Duodenal mucosa (tissue), 2 donors: ENCODE measurements at regions not wholly inside any gene's neighbourhood (a gene's known extent, or its start where the extent isn't known, plus 50 kb on each side); places are given as distances from the start of the nearest gene placed in this dataset.
"Not testable (repeated sequence)": the region's sequence is repeated elsewhere in the genome, so short reads cannot be mapped to it uniquely, and the experiment has no call there.

ENCODE experiments used
- H3K27ac ChIP-seq: one replicate; pipeline ENCODE4 v1.7.0; 2013; ENCODE audit warnings: low read depth, low read length
- H3K27me3 ChIP-seq, 2 donors: one replicate each; pipeline ENCODE4 v1.7.0; 2013; ENCODE audit warnings: low read length in 2 of 2, control low read depth in 1 of 2; ENCODE audit not compliant: insufficient read depth in 2 of 2, control insufficient read depth in 1 of 2
- H3K36me3 ChIP-seq, 2 donors: one replicate each; pipeline ENCODE4 v1.7.0; 2013; ENCODE audit warnings: low read length in 2 of 2, control low read depth in 1 of 2; ENCODE audit not compliant: insufficient read depth in 2 of 2, control insufficient read depth in 1 of 2
- H3K4me1 ChIP-seq, 2 donors: one replicate each; pipeline ENCODE4 v1.7.0; 2013; ENCODE audit warnings: low read length in 2 of 2, control low read depth in 1 of 2; ENCODE audit not compliant: insufficient read depth in 2 of 2, control insufficient read depth in 1 of 2
- H3K4me3 ChIP-seq, 2 donors: one replicate each; pipeline ENCODE4 v1.7.0; 2013; ENCODE audit warnings: low read length in 2 of 2, low read depth in 1 of 2
- H3K9ac ChIP-seq, 2 donors: one replicate each; pipeline ENCODE4 v1.7.0; 2013; ENCODE audit warnings: low read length in 2 of 2, low read depth in 1 of 2
- H3K9me3 ChIP-seq, 2 donors: one replicate each; pipeline ENCODE4 v1.7.0; 2013; ENCODE audit warnings: low read length in 2 of 2, control low read depth in 1 of 2; ENCODE audit not compliant: control insufficient read depth in 1 of 2

GRCh38 chr10:15432266-15432665 lies 61.2 kb upstream of the FAM171A1 start:
- Histone ChIP-seq H3K4me3 (no peak overlapping the region), H3K9me3 (no peaks in the 10 kb centered on the region), H3K36me3 (no peaks in the 10 kb centered on the region), H3K9ac (no peak overlapping the region), H3K27ac (no peak overlapping the region), H3K4me1 (peaks cover 0 to 7% of the 10 kb centered on the region in 2 donors), H3K27me3 (no peaks in the 10 kb centered on the region)

GRCh38 chr10:15430969-15431771 lies 60.1 kb upstream of the FAM171A1 start:
- H3K36me3 ChIP-seq: no peaks in the 10 kb centered on the region
- no peaks in the 10 kb centered on the region for H3K27me3 ChIP-seq
- peaks cover 0 to 7% of the 10 kb centered on the region in 2 donors for H3K4me1 ChIP-seq
- no peaks in the 10 kb centered on the region for H3K9me3 ChIP-seq
- H3K9ac ChIP-seq: no peak overlapping the region
- no peak overlapping the region for H3K4me3 ChIP-seq
- no peak overlapping the region for H3K27ac ChIP-seq

GRCh38 chr10:15428681-15429080 lies 57.6 kb upstream of the FAM171A1 start:
- Histone ChIP-seq H3K9me3 (no peaks in the 10 kb centered on the region), H3K4me1 (no peaks in the 10 kb centered on the region), H3K9ac (no peak overlapping the region), H3K27me3 (no peaks in the 10 kb centered on the region), H3K4me3 (no peak overlapping the region), H3K36me3 (no peaks in the 10 kb centered on the region), H3K27ac (no peak overlapping the region)

- H3K9ac ChIP-seq: no peak overlapping the region
- no peaks in the 10 kb centered on the region for H3K4me1 ChIP-seq
Measured at GRCh38 chr10:15427843-15428414, 56.8 kb upstream of the FAM171A1 start.

GRCh38 chr10:15426558-15426957 lies 55.5 kb upstream of the FAM171A1 start:
- Histone ChIP-seq H3K27me3 (no peaks in the 10 kb centered on the region), H3K4me3 (no peak overlapping the region), H3K9me3 (no peaks in the 10 kb centered on the region), H3K4me1 (no peaks in the 10 kb centered on the region), H3K9ac (no peak overlapping the region), H3K27ac (no peak overlapping the region), H3K36me3 (no peaks in the 10 kb centered on the region)

More at GRCh38 chr10:15427843-15428414, 56.8 kb upstream of the FAM171A1 start:
- Histone ChIP-seq H3K4me3 (no peak overlapping the region), H3K27me3 (no peaks in the 10 kb centered on the region), H3K9me3 (no peaks in the 10 kb centered on the region), H3K27ac (no peak overlapping the region), H3K36me3 (no peaks in the 10 kb centered on the region)

- no peaks in the 10 kb centered on the region for H3K9me3 ChIP-seq
- H3K27me3 ChIP-seq: no peaks in the 10 kb centered on the region
- H3K4me1 ChIP-seq: no peaks in the 10 kb centered on the region
- H3K36me3 ChIP-seq: no peaks in the 10 kb centered on the region
- no peak overlapping the region for H3K4me3 ChIP-seq
- H3K9ac ChIP-seq: no peak overlapping the region
- H3K27ac ChIP-seq: no peak overlapping the region
Measured at GRCh38 chr10:15426115-15426514, 55.0 kb upstream of the FAM171A1 start.

- H3K9me3 ChIP-seq, H3K36me3 ChIP-seq, H3K4me3 ChIP-seq, H3K27me3 ChIP-seq, H3K27ac ChIP-seq, H3K4me1 ChIP-seq, H3K9ac ChIP-seq: not testable (repeated sequence)
Measured at GRCh38 chr10:15421875-15422274, 50.8 kb upstream of the FAM171A1 start.
